DOHH2 (cell line): ENCODE measurements at regions not wholly inside any gene's neighbourhood (a gene's known extent, or its start where the extent isn't known, plus 50 kb on each side); places are given as distances from the start of the nearest gene placed in this dataset.

Source experiments
- EZH2phosphoT487 ChIP-seq: fragments of 200-600 bp; sonication (generic); IDR thresholded peaks from 2 replicates; pipeline ENCODE4 v1.6.1; 2017; ENCODE audit warnings: borderline replicate concordance, mild to moderate bottlenecking, antibody characterized with exemption, low read length, moderate library complexity, mixed read lengths
- TF ChIP-seq, protein P1 (sequence below): fragments of 200-600 bp; sonication (generic); IDR thresholded peaks from one replicate; pipeline ENCODE4 v1.5.1; 2014; ENCODE audit warnings: antibody characterized with exemption, mild to moderate bottlenecking, low read depth, low read length; ENCODE audit not compliant: poor library complexity, severe bottlenecking

DNA sequence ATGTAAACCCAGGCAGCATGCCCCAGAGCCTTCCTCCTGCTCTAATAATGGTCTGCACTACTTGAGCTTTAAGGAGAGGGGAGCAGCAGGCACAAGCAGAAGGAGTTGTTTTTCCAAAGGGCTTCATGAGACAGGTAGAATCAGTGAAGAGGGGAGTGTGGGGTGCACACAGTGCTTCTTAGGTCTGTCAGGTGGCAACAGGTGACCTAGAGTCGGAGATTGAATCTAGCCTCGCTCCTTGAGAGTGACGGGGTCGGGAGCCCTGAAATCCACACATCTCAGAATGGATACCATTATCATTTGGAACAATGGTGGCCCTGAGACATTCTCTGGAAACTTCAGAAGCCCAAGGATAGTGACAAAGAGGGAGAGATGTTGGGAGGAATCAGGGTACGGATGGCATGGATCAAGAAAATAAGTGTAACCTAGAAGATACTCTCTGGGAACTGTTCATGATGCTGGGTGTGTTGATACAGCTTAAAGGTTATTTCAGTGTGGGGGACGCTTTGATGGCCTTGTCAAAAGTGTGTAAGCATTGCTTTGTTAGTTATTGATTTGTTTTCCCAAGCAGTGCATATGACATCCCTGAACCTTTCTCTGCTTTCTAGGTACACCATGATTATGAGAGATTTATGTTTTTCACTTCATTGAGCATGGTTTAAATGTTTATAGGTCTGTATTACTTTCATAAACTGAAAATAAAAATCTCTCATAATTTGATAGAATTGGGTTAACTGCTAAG lies 77.8 kb upstream of the L3MBTL3 start:
- TF ChIP-seq, protein P1, sequence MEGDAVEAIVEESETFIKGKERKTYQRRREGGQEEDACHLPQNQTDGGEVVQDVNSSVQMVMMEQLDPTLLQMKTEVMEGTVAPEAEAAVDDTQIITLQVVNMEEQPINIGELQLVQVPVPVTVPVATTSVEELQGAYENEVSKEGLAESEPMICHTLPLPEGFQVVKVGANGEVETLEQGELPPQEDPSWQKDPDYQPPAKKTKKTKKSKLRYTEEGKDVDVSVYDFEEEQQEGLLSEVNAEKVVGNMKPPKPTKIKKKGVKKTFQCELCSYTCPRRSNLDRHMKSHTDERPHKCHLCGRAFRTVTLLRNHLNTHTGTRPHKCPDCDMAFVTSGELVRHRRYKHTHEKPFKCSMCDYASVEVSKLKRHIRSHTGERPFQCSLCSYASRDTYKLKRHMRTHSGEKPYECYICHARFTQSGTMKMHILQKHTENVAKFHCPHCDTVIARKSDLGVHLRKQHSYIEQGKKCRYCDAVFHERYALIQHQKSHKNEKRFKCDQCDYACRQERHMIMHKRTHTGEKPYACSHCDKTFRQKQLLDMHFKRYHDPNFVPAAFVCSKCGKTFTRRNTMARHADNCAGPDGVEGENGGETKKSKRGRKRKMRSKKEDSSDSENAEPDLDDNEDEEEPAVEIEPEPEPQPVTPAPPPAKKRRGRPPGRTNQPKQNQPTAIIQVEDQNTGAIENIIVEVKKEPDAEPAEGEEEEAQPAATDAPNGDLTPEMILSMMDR, result no peak
- TF ChIP-seq EZH2phosphoT487, result no peak
